Skeletal muscle satellite cell (primary cell): ENCODE measurements at regions not wholly inside any gene's neighbourhood (a gene's known extent, or its start where the extent isn't known, plus 50 kb on each side); places are given as distances from the start of the nearest gene placed in this dataset.
A peak's percentile ranks its signal among the peaks of the same experiment; 100 is the strongest.

Experiments
- H3K27me3 ChIP-seq: 2 replicates; pipeline ENCODE4 v1.7.0; 2013; ENCODE audit warnings: low read length; ENCODE audit not compliant: control insufficient read depth, insufficient read depth
- H3K36me3 ChIP-seq: 2 replicates; pipeline ENCODE4 v1.7.0; 2013; ENCODE audit warnings: mild to moderate bottlenecking, control low read depth, low read length; ENCODE audit not compliant: insufficient read depth
- H3K4me1 ChIP-seq: 2 replicates; pipeline ENCODE4 v1.7.0; 2013; ENCODE audit warnings: low read length; ENCODE audit not compliant: control insufficient read depth, insufficient read depth
- H3K4me2 ChIP-seq: 2 replicates; pipeline ENCODE4 v1.7.0; 2013; ENCODE audit warnings: mild to moderate bottlenecking, low read length
- H3K4me3 ChIP-seq: 2 replicates; pipeline ENCODE4 v1.7.0; 2013; ENCODE audit warnings: low read length
- H3K9ac ChIP-seq: 2 replicates; pipeline ENCODE4 v1.7.0; 2013; ENCODE audit warnings: mild to moderate bottlenecking, low read depth, low read length, moderate library complexity
- H3K9me3 ChIP-seq: replicated peaks from 2 replicates; pipeline ENCODE4 v1.7.0; 2013; ENCODE audit warnings: mild to moderate bottlenecking, control low read depth, low read length

DNA sequence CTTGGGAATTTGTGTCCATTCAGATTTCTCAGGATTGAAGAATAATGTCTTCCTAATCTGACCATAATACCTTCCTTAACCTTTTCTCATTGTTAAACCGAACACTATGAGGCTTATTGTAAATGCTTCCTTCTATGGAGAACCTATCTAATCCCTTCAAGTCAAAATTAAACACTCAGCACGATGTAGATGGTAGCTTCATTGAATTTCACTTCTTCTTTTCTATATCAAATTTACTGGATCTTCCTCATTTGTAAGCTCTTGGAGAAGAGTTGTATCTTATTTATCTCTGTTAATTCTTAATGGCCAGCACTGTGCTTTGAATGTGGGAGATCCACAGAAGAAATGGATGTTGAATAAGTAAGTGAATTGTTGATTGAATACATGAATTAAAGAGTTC, 109.0 kb upstream of the RAPGEF2 start:
- Histone ChIP-seq H3K27me3 (peaks cover 8% of the 10 kb centered on the region), H3K36me3 (no peaks in the 10 kb centered on the region), H3K4me1 (peaks cover 27% of the 10 kb centered on the region), H3K4me2 (no peak overlapping the region), H3K4me3 (no peak overlapping the region), H3K9ac (no peak overlapping the region), H3K9me3 (no peaks in the 10 kb centered on the region)

DNA sequence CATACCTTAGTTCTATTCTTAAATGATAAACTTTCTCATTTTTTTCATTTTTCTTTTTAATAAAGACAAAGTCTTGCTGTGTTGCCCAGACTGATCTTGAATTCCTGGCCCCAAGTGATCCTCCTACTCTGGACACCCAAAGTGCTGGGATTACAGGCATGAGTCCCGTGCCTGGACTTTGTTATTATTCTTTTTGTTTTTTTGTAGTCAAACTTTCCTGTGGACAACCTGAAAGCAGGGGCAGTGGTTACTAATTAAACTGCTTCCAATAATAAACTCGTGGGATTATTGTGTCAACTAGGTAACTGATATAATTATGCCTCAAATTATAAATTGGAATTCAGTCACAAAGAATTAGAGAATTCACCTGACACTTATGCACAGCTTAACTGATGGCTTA, 107.8 kb upstream of the RAPGEF2 start:
- no peak overlapping the region for H3K9ac ChIP-seq
- H3K36me3 ChIP-seq: no peaks in the 10 kb centered on the region
- H3K27me3 ChIP-seq: peaks cover 8% of the 10 kb centered on the region
- peaks cover 28% of the 10 kb centered on the region for H3K4me1 ChIP-seq
- H3K4me2 ChIP-seq: no peak overlapping the region
- no peak overlapping the region for H3K4me3 ChIP-seq
- H3K9me3 ChIP-seq: no peaks in the 10 kb centered on the region

DNA sequence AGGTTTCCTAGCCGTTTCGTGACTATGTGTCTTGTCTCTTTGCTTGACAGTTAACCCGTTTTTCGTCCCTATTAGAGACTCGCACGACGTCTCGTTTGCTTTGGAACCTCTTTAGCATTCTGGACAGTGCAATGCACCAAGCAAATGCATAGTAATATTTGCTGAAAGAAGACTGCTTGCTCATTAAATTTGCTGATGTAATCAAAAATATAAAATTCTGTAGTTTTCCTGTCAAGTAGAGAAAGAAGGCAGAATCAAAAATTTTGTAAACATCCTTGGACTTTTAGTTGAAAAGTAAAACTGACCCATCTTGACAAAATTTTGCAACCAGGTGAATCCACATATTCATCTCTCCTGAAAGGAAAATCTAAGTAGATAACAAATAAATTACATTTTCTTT, 106.9 kb upstream of the RAPGEF2 start:
- Histone ChIP-seq H3K36me3 (no peaks in the 10 kb centered on the region), H3K9me3 (no peaks in the 10 kb centered on the region), H3K9ac (no peak overlapping the region)

DNA sequence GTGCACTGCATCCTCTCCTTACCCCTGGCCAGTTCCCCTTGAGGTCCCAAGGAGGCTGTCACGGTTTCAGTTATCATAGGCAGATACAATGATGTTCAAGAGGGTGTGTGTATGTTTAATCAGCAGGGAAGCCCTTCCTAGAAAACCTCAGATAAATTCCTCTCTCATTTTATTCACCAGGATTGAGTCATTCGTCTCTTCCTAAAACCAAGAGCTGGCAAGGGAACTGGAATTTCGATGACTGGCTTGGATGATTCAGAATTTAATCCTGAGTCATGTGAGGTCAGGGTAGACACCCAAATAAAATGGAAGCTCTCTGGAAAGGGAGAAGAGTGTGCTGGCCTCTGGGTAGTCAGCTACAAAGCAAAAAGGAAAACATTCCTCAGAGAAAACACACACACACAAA, 106.2 kb upstream of the RAPGEF2 start:
- Histone ChIP-seq H3K9ac (no peak overlapping the region), H3K27me3 (no peaks in the 10 kb centered on the region), H3K4me1 (peaks cover 28% of the 10 kb centered on the region), H3K4me3 (no peak overlapping the region), H3K36me3 (no peaks in the 10 kb centered on the region), H3K4me2 (peak overlapping the region; percentile 44), H3K9me3 (no peaks in the 10 kb centered on the region)

More for the DNA sequence above, 106.9 kb upstream of the RAPGEF2 start:
- Histone ChIP-seq H3K4me3 (no peak overlapping the region), H3K27me3 (peaks cover 5% of the 10 kb centered on the region), H3K4me2 (no peak overlapping the region), H3K4me1 (peaks cover 28% of the 10 kb centered on the region)

DNA sequence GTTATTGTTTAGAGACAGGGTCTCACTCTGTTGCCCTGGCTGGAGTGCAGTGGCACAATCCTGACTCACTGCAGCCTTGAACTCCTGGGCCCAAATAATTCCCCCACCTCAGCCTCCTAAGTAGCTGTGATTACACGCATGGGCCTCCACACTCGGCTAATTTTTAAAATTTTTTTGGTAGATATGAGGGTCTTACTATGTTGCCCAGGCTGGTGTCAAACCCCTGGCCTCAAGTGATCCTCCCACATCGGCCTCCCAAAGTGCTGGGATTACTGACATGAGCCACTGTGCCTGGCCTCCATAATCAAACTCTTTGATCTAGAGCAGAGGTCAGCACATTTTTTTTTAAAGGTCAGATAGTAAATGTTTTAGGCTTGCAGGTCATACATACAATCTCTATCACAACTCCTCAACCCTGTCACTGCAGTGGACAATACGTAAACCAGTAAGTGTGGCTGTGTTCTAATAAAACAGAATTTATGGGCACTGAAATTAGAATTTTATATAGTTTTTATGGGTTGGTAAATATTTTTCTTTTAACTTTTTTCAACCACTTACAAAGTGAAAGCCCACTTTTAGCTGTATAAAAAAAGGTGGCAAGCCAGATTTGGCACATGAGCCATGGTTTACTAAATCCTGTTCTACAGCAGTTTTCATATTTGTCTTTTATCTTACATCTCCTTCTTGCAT, 105.1 kb upstream of the RAPGEF2 start:
- Histone ChIP-seq H3K9ac (no peak overlapping the region), H3K27me3 (no peaks in the 10 kb centered on the region), H3K9me3 (no peaks in the 10 kb centered on the region), H3K4me2 (no peak overlapping the region), H3K36me3 (no peaks in the 10 kb centered on the region), H3K4me3 (no peak overlapping the region), H3K4me1 (peaks cover 31% of the 10 kb centered on the region)

DNA sequence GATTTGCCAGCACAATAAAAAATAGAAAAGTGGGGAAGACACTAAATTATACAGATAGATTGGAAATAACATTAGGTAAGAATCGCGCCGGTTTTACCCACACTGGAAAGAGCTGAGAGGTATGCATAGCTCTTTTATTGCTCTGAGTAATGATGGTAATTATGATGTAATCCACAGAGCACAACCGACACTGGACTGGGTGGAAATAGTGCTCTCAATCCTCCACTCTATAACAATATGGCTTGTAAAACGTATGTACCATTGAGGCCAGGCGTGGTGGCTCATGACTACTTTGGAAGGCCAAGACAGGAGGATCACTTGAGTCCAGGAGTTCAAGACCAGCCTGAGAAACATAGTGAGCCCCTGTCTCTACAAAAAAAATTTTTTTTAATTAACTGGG, 104.3 kb upstream of the RAPGEF2 start:
- Histone ChIP-seq H3K9me3 (no peaks in the 10 kb centered on the region), H3K27me3 (no peaks in the 10 kb centered on the region), H3K4me1 (peaks cover 40% of the 10 kb centered on the region), H3K4me3 (no peak overlapping the region), H3K36me3 (no peaks in the 10 kb centered on the region), H3K9ac (no peak overlapping the region), H3K4me2 (no peak overlapping the region)

DNA sequence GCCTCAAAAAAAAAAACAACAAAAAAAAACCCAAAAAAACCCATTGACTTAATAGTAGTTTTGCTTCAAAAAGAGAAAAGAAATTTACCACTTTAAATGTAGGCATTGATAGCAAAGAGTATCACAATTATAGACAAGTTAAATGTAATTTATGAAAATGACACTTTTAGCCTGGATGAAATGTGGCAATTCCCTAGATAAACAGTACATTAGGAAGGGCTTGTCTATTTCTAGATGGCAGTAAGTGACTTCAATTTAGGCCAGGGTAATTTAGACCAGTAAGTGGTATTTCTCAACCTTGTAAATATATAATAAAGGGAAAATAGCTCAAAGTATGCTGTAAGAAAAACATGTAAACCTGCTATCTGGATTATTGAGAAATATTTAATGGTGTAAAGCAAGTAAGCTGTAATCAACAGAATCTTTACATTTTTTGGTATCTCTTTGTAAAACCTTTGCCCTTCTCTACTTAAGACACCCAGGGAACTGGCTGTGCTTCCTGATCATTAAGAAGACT, 103.7 kb upstream of the RAPGEF2 start:
- H3K27me3 ChIP-seq: no peaks in the 10 kb centered on the region
- no peaks in the 10 kb centered on the region for H3K36me3 ChIP-seq
- no peaks in the 10 kb centered on the region for H3K9me3 ChIP-seq
- H3K9ac ChIP-seq: no peak overlapping the region
- H3K4me3 ChIP-seq: no peak overlapping the region
- no peak overlapping the region for H3K4me2 ChIP-seq
- peaks cover 44% of the 10 kb centered on the region for H3K4me1 ChIP-seq

DNA sequence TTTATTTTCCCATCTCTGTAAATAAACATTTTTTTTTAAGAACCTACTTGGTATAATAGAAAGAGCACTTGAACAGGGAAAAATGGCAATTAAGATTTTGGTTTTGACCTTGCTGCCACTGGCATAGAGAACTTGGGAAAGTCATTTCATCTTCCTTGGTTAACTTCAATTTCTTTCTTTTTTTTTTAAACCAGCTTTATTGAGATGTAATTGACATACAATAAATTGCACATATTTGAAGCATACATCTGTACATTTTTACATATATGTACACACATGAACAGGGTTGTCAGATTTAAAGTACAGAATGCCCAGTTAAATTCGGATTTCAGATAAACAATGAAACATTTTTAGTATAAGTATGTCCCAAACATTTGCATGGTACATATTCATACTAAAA, 103.0 kb upstream of the RAPGEF2 start:
- Histone ChIP-seq H3K9ac (no peak overlapping the region), H3K4me2 (no peak overlapping the region), H3K27me3 (no peaks in the 10 kb centered on the region), H3K4me3 (no peak overlapping the region), H3K4me1 (peaks cover 44% of the 10 kb centered on the region), H3K36me3 (no peaks in the 10 kb centered on the region), H3K9me3 (no peaks in the 10 kb centered on the region)

DNA sequence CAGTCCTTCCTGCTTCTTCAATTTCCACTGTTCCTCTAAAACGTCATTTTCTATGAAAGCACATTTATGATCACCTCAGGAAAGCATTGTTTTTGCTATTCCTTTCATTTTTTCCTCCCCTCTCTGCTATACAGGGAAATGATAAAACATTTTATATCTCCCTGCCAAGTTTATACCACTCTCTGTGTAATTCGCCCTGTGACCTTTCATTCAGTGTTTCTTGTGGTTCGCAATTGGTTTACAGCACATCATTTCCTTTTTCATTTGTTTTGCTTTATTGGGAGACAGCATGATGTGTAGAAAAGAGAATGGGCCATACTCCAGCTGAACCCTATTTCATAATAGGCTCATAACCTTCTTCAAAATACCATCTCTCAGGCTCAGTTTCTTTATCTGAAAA, 99.9 kb upstream of the RAPGEF2 start:
- Histone ChIP-seq H3K36me3 (no peaks in the 10 kb centered on the region), H3K4me3 (no peak overlapping the region), H3K9ac (no peak overlapping the region), H3K4me2 (peak overlapping the region; percentile 30), H3K4me1 (peaks cover 26% of the 10 kb centered on the region), H3K9me3 (no peaks in the 10 kb centered on the region), H3K27me3 (no peaks in the 10 kb centered on the region)

DNA sequence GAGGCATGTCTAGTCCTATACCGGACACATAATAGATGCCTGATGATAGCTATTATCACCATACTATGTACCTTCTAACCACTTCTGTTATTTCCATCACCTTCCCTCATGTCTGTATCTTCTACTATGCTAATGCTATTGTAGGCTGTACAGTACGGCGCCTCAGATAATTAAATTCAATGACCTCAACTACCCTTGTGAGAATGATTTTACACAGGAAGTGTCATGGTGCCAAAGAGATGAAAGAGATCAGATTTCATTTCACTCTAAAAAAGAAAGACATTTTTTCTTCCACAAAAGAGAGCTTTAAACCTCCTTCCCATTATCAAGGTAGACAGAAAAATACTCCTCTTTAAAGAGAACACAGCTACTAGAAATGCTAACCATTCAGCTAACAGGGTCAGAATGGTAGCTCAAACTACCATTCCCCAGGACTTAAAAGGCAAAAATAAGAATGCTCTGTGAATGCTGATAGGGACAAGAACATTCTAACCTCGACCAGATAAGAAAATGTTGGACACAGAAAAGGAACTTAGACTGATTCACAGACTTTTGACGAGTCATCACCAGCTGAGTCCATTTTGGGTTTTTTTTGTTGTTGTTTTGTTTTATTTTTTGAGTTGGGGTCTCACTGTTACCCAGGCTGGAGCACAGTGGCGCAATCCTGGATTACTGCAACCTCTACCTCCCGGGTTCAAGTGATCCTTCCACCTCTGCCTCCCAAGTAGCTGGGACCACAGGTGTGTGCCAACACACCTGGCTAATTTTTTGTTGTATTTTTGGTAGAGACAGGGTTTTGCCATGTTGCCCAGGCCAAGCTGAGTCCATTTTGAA, 99.2 kb upstream of the RAPGEF2 start:
- Histone ChIP-seq H3K4me1 (peaks cover 19% of the 10 kb centered on the region), H3K4me2 (peak overlapping the region; percentile 30), H3K27me3 (no peaks in the 10 kb centered on the region), H3K9ac (no peak overlapping the region), H3K9me3 (no peaks in the 10 kb centered on the region), H3K4me3 (no peak overlapping the region), H3K36me3 (no peaks in the 10 kb centered on the region)

DNA sequence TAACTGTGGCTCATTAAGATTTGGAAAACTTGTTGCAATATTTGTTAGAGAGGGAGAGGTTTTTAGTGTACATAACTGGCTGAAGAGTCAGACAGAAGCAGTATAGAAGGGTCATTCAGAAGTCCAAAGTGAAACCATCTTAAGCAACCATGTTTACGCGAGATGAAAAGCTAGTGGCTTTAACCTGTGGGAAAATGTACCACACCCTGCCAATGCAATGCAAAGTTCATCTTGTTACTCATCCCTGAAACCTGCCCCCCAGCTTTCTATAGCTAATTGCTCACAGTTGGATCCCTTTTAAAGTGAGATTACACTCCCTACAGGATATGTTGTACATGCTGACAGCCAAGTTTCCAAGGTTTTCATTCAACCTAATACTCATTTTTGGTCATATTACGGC, 96.7 kb upstream of the RAPGEF2 start:
- Histone ChIP-seq H3K4me3 (no peak overlapping the region), H3K27me3 (no peaks in the 10 kb centered on the region), H3K36me3 (no peaks in the 10 kb centered on the region), H3K9ac (no peak overlapping the region), H3K4me2 (no peak overlapping the region), H3K4me1 (peaks cover 27% of the 10 kb centered on the region), H3K9me3 (no peaks in the 10 kb centered on the region)
